ENCODE measurements at regions not wholly inside any gene's neighbourhood (a gene's known extent, or its start where the extent isn't known, plus 50 kb on each side); places are given as distances from the start of the nearest gene placed in this dataset.

- no peaks in the 10 kb centered on the region for H3K4me1 Mint-ChIP-seq (ENCODE audit: low read depth)
These were observed 198.6 kb downstream of the MRPL39 start for GRCh38 chr21:25408666-25409065.

GRCh38 chr21:25406887-25407579, 200.2 kb downstream of the MRPL39 start:
- DNase-seq, result no peak
- Mint-ChIP-seq H3K36me3 (ENCODE audit: insufficient read depth in 2 of 2) (peaks cover 3 to 16% of the 10 kb centered on the region in 2 donors), H3K4me3 (no peak overlapping the region), H3K27me3 (ENCODE audit: low read depth) (no peaks in the 10 kb centered on the region), H3K27ac (no peak overlapping the region), H3K9me3 (peaks cover 0 to 2% of the 10 kb centered on the region in 2 donors), H3K4me1 (ENCODE audit: low read depth) (peaks cover 16% of the 10 kb centered on the region)
- ATAC-seq (replicated peaks in 1 of 2), result no peak

More at GRCh38 chr21:25408666-25409065, 198.6 kb downstream of the MRPL39 start:
- Mint-ChIP-seq H3K4me3 (no peak overlapping the region), H3K27me3 (ENCODE audit: low read depth) (no peaks in the 10 kb centered on the region), H3K27ac (no peak overlapping the region), H3K9me3 (no peaks in the 10 kb centered on the region), H3K36me3 (ENCODE audit: insufficient read depth in 2 of 2) (peaks cover 0 to 8% of the 10 kb centered on the region in 2 donors)
- DNase-seq (no peak), ATAC-seq (replicated peaks in 1 of 2) (no peak)

- Mint-ChIP-seq H3K27me3 (ENCODE audit: low read depth) (no peaks in the 10 kb centered on the region), H3K4me1 (ENCODE audit: low read depth) (peaks cover 24% of the 10 kb centered on the region), H3K27ac (no peak overlapping the region), H3K36me3 (ENCODE audit: insufficient read depth in 2 of 2) (peaks cover 5 to 16% of the 10 kb centered on the region in 2 donors), H3K4me3 (no peak overlapping the region), H3K9me3 (peaks cover 0 to 2% of the 10 kb centered on the region in 2 donors)
- DNase-seq, result no peak
- no peak for ATAC-seq (replicated peaks in 1 of 2)
These were observed 201.3 kb downstream of the MRPL39 start for GRCh38 chr21:25405984-25406383.

- H3K9me3 Mint-ChIP-seq, result peaks cover 0 to 2% of the 10 kb centered on the region in 2 donors
- ATAC-seq (replicated peaks in 1 of 2) (peak; percentile 86 to 91), DNase-seq (peak; percentile 69 to 73)
- H3K4me3 Mint-ChIP-seq, result peak overlapping the region; percentile 29 to 57
- H3K27me3 Mint-ChIP-seq (ENCODE audit: low read depth), result no peaks in the 10 kb centered on the region
- H3K27ac Mint-ChIP-seq, result no peak overlapping the region
- peaks cover 33% of the 10 kb centered on the region for H3K4me1 Mint-ChIP-seq (ENCODE audit: low read depth)
- H3K36me3 Mint-ChIP-seq (ENCODE audit: insufficient read depth in 2 of 2), result peaks cover 7 to 16% of the 10 kb centered on the region in 2 donors
These were observed 204.9 kb downstream of the MRPL39 start for GRCh38 chr21:25402134-25402961.

- Mint-ChIP-seq H3K27ac (no peak overlapping the region), H3K36me3 (ENCODE audit: insufficient read depth in 2 of 2) (peaks cover 7 to 16% of the 10 kb centered on the region in 2 donors), H3K4me1 (ENCODE audit: low read depth) (peaks cover 50% of the 10 kb centered on the region), H3K9me3 (peaks cover 0 to 2% of the 10 kb centered on the region in 2 donors), H3K27me3 (ENCODE audit: low read depth) (no peaks in the 10 kb centered on the region), H3K4me3 (no peak overlapping the region)
- ATAC-seq (replicated peaks in 1 of 2) (no peak), DNase-seq (no peak)
These were observed 206.9 kb downstream of the MRPL39 start for GRCh38 chr21:25400427-25400826.

- Mint-ChIP-seq H3K36me3 (ENCODE audit: insufficient read depth in 2 of 2) (peaks cover 7 to 10% of the 10 kb centered on the region in 2 donors), H3K9me3 (peaks cover 0 to 2% of the 10 kb centered on the region in 2 donors), H3K4me3 (no peak overlapping the region), H3K4me1 (ENCODE audit: low read depth) (peaks cover 56% of the 10 kb centered on the region), H3K27me3 (ENCODE audit: low read depth) (no peaks in the 10 kb centered on the region), H3K27ac (no peak overlapping the region)
- DNase-seq (no peak), ATAC-seq (replicated peaks in 1 of 2) (no peak)
These were observed 208.7 kb downstream of the MRPL39 start for GRCh38 chr21:25398630-25399029.

GRCh38 chr21:25396135-25396711, 211.1 kb downstream of the MRPL39 start:
- Mint-ChIP-seq H3K4me3 (peak overlapping the region; percentile 52 to 65), H3K27ac (peak overlapping the region; percentile 23), H3K4me1 (ENCODE audit: low read depth) (peaks cover 32% of the 10 kb centered on the region), H3K9me3 (no peaks in the 10 kb centered on the region), H3K27me3 (ENCODE audit: low read depth) (no peaks in the 10 kb centered on the region), H3K36me3 (ENCODE audit: insufficient read depth in 2 of 2) (peaks cover 2 to 5% of the 10 kb centered on the region in 2 donors)
- DNase-seq, result peak; percentile 77 to 88
- peak; percentile 95 for ATAC-seq (replicated peaks in 1 of 2)

GRCh38 chr21:25391777-25392176, 215.5 kb downstream of the MRPL39 start:
- ATAC-seq (replicated peaks in 1 of 2) (no peak), DNase-seq (no peak)
- H3K4me1 Mint-ChIP-seq (ENCODE audit: low read depth), result peaks cover 20% of the 10 kb centered on the region
- peaks cover 12% of the 10 kb centered on the region for H3K27me3 Mint-ChIP-seq (ENCODE audit: low read depth)
- H3K36me3 Mint-ChIP-seq (ENCODE audit: insufficient read depth in 2 of 2), result peaks cover 0 to 8% of the 10 kb centered on the region in 2 donors
- H3K4me3 Mint-ChIP-seq, result no peak overlapping the region
- H3K9me3 Mint-ChIP-seq, result peaks cover 0 to 2% of the 10 kb centered on the region in 2 donors
- H3K27ac Mint-ChIP-seq, result no peak overlapping the region

- Mint-ChIP-seq H3K36me3 (ENCODE audit: insufficient read depth in 2 of 2) (peaks cover 0 to 8% of the 10 kb centered on the region in 2 donors), H3K27me3 (ENCODE audit: low read depth) (peaks cover 12% of the 10 kb centered on the region)
- no peak for ATAC-seq (replicated peaks in 1 of 2)
These were observed 216.6 kb downstream of the MRPL39 start for GRCh38 chr21:25390701-25391100.

GRCh38 chr21:25387665-25388064, 219.6 kb downstream of the MRPL39 start:
- H3K27ac Mint-ChIP-seq, result no peak overlapping the region
- no peak for ATAC-seq (replicated peaks in 1 of 2)
- peaks cover 12% of the 10 kb centered on the region for H3K27me3 Mint-ChIP-seq (ENCODE audit: low read depth)
- peaks cover 4% of the 10 kb centered on the region for H3K4me1 Mint-ChIP-seq (ENCODE audit: low read depth)
- peaks cover 0 to 2% of the 10 kb centered on the region in 2 donors for H3K9me3 Mint-ChIP-seq
- no peak overlapping the region for H3K4me3 Mint-ChIP-seq
- no peak for DNase-seq
- peaks cover 0 to 7% of the 10 kb centered on the region in 2 donors for H3K36me3 Mint-ChIP-seq (ENCODE audit: insufficient read depth in 2 of 2)

More at GRCh38 chr21:25390701-25391100, 216.6 kb downstream of the MRPL39 start:
- Mint-ChIP-seq H3K27ac (no peak overlapping the region), H3K9me3 (peaks cover 0 to 2% of the 10 kb centered on the region in 2 donors), H3K4me3 (no peak overlapping the region), H3K4me1 (ENCODE audit: low read depth) (peaks cover 9% of the 10 kb centered on the region)
- no peak for DNase-seq

- DNase-seq, result no peak
- peaks cover 0 to 3% of the 10 kb centered on the region in 2 donors for H3K36me3 Mint-ChIP-seq (ENCODE audit: insufficient read depth in 2 of 2)
- peaks cover 12% of the 10 kb centered on the region for H3K27me3 Mint-ChIP-seq (ENCODE audit: low read depth)
- H3K9me3 Mint-ChIP-seq, result peaks cover 0 to 2% of the 10 kb centered on the region in 2 donors
- no peak overlapping the region for H3K27ac Mint-ChIP-seq
- no peak for ATAC-seq (replicated peaks in 1 of 2)
- no peak overlapping the region for H3K4me3 Mint-ChIP-seq
- H3K4me1 Mint-ChIP-seq (ENCODE audit: low read depth), result peaks cover 4% of the 10 kb centered on the region
These were observed 221.3 kb downstream of the MRPL39 start for GRCh38 chr21:25385911-25386474.

- peaks cover 4% of the 10 kb centered on the region for H3K4me1 Mint-ChIP-seq (ENCODE audit: low read depth)
- no peak for ATAC-seq (replicated peaks in 1 of 2)
- peaks cover 12% of the 10 kb centered on the region for H3K27me3 Mint-ChIP-seq (ENCODE audit: low read depth)
- H3K36me3 Mint-ChIP-seq (ENCODE audit: insufficient read depth in 2 of 2), result peaks cover 0 to 3% of the 10 kb centered on the region in 2 donors
- no peak overlapping the region for H3K27ac Mint-ChIP-seq
- H3K9me3 Mint-ChIP-seq, result peaks cover 0 to 2% of the 10 kb centered on the region in 2 donors
- DNase-seq, result no peak
- no peak overlapping the region for H3K4me3 Mint-ChIP-seq
These were observed 221.9 kb downstream of the MRPL39 start for GRCh38 chr21:25385341-25385740.

All from activated T-cell treated with anti-CD3 and anti-CD28 coated beads, Interleukin-2, amount 50 U/mL, for 72 hours (primary cell).